ENCODE measurements at regions not wholly inside any gene's neighbourhood (a gene's known extent, or its start where the extent isn't known, plus 50 kb on each side); places are given as distances from the start of the nearest gene placed in this dataset.
"Not testable (repeated sequence)": the region's sequence is repeated elsewhere in the genome, so short reads cannot be mapped to it uniquely, and the experiment has no call there.

DNA sequence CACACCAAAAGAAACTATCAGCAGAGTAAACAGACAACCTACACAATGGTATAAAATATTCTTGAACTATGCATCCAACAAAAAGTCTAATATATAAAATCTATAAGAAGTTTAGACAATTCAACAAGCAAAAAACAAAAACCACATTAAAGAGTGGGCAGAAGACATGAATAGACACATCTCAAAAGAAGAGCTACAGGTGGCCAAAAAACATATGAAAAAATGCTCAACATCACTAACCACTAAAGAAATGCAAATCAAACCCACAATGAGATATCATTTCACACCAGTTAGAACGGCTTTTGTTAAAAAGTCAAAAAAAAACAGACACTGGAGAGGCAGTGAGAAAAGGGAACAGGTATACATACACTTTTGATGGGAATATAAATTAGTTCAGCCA lies 348.9 kb upstream of the MAF start:
- no peaks in the 10 kb centered on the region for H3K4me1 ChIP-seq (replicated peaks in 1 of 2)
- no peak overlapping the region for H3K27ac ChIP-seq
- WGBS, 4 donors, result 75 to 91% (median 83%) methylated on average over 1 of the region's 1 CpG
- no peak overlapping the region for H3K4me3 ChIP-seq
- intact Hi-C loops (cut with DNase I), result no loop called here
- TF ChIP-seq CTCF (IDR thresholded peaks at IDR 0.05) (no peak), POLR2A (IDR thresholded peaks at IDR 0.05) (no peak)
- no peak for DNase-seq
- H3K9me3 ChIP-seq (replicated peaks in 1 of 3), result no peaks in the 10 kb centered on the region
- H3K27me3 ChIP-seq, result no peaks in the 10 kb centered on the region
- no peaks in the 10 kb centered on the region for H3K36me3 ChIP-seq (replicated peaks in 1 of 2)

GRCh38 chr16:79947771-79948170 lies 347.2 kb upstream of the MAF start:
- 65 to 80% (median 75%) methylated on average over 3 of the region's 3 CpGs for WGBS, 4 donors
- no peak overlapping the region for H3K4me3 ChIP-seq
- H3K36me3 ChIP-seq (replicated peaks in 1 of 2), result no peaks in the 10 kb centered on the region
- TF ChIP-seq CTCF (IDR thresholded peaks at IDR 0.05) (no peak), POLR2A (IDR thresholded peaks at IDR 0.05) (no peak)
- H3K4me1 ChIP-seq (replicated peaks in 1 of 2), result no peaks in the 10 kb centered on the region
- H3K27ac ChIP-seq, result no peak overlapping the region
- intact Hi-C loops (cut with DNase I), result no loop called here
- H3K9me3 ChIP-seq (replicated peaks in 1 of 3), result no peaks in the 10 kb centered on the region
- DNase-seq, result no peak
- no peaks in the 10 kb centered on the region for H3K27me3 ChIP-seq

- no peaks in the 10 kb centered on the region for H3K4me1 ChIP-seq (replicated peaks in 1 of 2)
- no peaks in the 10 kb centered on the region for H3K36me3 ChIP-seq (replicated peaks in 1 of 2)
- H3K27me3 ChIP-seq, result no peaks in the 10 kb centered on the region
- TF ChIP-seq CTCF (IDR thresholded peaks at IDR 0.05) (no peak), POLR2A (IDR thresholded peaks at IDR 0.05) (no peak)
- no peaks in the 10 kb centered on the region for H3K9me3 ChIP-seq (replicated peaks in 1 of 3)
- H3K27ac ChIP-seq, result no peak overlapping the region
- DNase-seq, result no peak
- intact Hi-C loops (cut with DNase I), result no loop called here
- 87 to 95% (median 90%) methylated on average over 2 of the region's 2 CpGs for WGBS, 4 donors
- H3K4me3 ChIP-seq, result no peak overlapping the region
These were observed 345.7 kb upstream of the MAF start for GRCh38 chr16:79946252-79946651.

DNA sequence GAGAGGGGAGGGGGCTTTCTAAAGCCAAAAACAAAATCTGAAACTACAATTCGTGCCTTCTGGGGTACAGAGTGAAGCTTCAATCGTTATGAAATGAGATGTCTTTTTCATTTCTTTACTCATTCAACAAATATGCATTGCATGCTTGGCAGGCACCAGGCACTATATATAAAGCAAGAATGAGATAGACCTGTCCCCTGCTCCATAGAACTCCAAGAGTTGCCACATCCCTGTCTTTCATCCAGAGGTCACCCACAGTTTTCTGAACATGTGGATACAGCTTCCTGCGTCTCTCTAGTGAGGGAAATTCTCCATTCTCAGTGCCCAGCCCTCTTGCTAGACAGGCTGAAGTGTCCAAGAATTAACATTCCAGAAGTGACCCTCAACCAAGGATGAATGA lies 343.2 kb upstream of the MAF start:
- Histone ChIP-seq H3K4me1 (replicated peaks in 1 of 2) (no peaks in the 10 kb centered on the region), H3K27ac (no peak overlapping the region), H3K9me3 (replicated peaks in 1 of 3) (no peaks in the 10 kb centered on the region), H3K27me3 (no peaks in the 10 kb centered on the region), H3K4me3 (no peak overlapping the region), H3K36me3 (replicated peaks in 1 of 2) (no peaks in the 10 kb centered on the region)
- intact Hi-C loops (cut with DNase I), result no loop called here
- DNase-seq, result no peak
- no peak for TF ChIP-seq POLR2A (IDR thresholded peaks at IDR 0.05)
- 63 to 79% (median 72%) methylated on average over 3 of the region's 3 CpGs for WGBS, 4 donors

DNA sequence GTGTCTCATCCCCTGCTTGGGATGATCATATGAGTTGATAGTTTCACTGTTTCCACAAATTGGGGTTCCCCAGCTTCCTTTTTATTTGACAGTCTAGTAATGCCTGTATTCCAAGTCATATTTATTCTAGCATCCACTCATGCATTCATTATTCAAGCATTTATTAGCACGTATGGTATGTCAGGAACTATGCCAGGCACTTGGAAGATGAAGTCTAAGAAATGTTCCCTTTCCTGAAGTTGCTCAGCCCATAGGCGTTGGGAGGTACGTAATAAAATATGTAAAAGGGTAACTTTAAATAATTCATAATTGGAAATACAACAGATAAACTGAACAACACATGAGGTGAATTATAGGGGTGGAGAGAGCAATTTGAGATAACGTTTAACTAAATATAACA lies 338.0 kb upstream of the MAF start:
- intact Hi-C loops (cut with DNase I), result no loop called here
- Histone ChIP-seq H3K9me3 (replicated peaks in 1 of 3) (no peaks in the 10 kb centered on the region), H3K4me3 (no peak overlapping the region), H3K36me3 (replicated peaks in 1 of 2) (no peaks in the 10 kb centered on the region), H3K4me1 (replicated peaks in 1 of 2) (no peaks in the 10 kb centered on the region), H3K27ac (no peak overlapping the region), H3K27me3 (no peaks in the 10 kb centered on the region)
- WGBS, 4 donors, result 67 to 88% (median 77%) methylated on average over 4 of the region's 4 CpGs
- DNase-seq, result no peak
- no peak for TF ChIP-seq CTCF (IDR thresholded peaks at IDR 0.05)
- TF ChIP-seq POLR2A (IDR thresholded peaks at IDR 0.05), result no peak

DNA sequence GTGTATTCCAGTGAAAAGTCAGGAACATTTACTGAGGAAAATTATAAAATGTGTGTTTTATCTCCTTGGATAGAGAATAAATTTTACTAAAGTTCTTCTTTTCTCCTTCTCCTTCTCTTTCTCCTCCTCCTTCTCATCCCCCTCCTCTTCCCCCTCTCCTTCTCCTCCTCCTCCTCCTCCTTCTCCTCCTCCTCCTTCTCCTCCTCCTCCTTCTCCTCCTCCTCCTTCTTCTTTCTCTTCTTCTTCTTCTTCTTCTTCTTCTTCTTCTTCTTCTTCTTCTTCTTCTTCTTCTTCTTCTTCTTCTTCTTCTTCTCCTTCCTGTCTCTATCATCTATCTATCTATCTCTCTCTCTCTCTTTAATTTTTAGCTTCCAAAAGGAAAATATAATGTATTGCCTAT lies 337.1 kb upstream of the MAF start:
- H3K27me3 ChIP-seq; H3K36me3 ChIP-seq (replicated peaks in 1 of 2); DNase-seq; H3K4me1 ChIP-seq (replicated peaks in 1 of 2); H3K27ac ChIP-seq; intact Hi-C loops (cut with DNase I); H3K9me3 ChIP-seq (replicated peaks in 1 of 3); H3K4me3 ChIP-seq: not testable (repeated sequence)
